ENCODE measurements at regions not wholly inside any gene's neighbourhood (a gene's known extent, or its start where the extent isn't known, plus 50 kb on each side); places are given as distances from the start of the nearest gene placed in this dataset.

DNA sequence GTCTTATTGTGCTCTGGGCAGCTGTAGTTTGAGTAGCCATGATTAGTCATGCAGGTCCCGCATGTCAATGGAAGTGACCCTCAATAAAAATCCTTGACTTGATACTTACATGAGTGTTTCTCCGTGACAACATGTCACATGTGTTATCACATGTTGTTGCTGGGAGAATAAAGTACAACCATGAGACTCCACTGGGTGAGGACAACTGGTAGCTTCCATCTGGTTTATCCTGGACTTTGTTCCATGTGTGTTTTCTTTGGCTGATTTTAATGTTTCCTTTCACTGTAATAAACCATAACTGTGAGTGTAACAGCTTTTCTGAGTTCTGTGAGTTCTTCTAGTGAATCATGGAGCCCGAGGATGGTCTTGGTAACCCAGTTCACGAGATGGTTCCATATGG is 63.1 kb upstream of the NDN start:
- no peak for TF ChIP-seq CTCF (IDR thresholded peaks at IDR 0.05)

DNA sequence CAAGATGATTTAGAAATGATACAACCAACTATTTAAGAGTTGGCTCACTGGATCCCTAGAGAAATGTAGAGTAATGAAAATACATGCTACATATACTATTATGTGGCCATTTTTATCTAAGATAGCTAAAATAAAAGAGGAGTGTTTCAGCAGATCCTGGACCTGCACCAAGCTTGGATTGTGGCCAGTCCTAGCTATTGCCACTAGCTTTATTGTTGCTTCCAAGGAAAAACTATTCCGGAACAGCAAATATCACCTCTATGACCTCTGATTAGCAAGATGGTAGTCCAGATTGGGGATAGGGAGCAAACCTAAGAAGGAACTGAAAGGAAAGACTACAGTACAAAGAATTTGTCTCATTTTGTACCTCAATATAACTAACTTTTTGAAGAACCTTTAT is 63.7 kb upstream of the NDN start:
- no peak for TF ChIP-seq CTCF (IDR thresholded peaks at IDR 0.05)

DNA sequence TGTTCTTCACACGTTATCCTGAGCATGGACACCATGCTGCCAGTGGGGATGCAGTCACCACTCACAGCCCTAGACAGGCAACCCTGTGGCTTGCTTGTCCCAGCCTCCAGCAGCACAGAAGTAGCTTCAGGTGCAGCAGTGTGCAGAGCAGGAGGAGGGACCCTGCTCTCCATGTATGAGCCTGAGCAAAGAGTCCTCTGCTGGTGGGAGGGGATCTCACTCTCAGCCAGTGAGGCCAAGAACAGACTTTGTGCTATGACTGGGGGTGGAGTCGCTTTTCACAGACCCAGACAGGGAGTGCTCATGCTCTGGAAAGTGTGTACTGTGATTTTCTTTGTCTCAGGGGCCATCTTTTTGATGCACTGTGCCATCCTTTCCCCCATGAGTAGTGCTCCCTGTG is 66.1 kb upstream of the NDN start:
- TF ChIP-seq CTCF (IDR thresholded peaks at IDR 0.05), result no peak

DNA sequence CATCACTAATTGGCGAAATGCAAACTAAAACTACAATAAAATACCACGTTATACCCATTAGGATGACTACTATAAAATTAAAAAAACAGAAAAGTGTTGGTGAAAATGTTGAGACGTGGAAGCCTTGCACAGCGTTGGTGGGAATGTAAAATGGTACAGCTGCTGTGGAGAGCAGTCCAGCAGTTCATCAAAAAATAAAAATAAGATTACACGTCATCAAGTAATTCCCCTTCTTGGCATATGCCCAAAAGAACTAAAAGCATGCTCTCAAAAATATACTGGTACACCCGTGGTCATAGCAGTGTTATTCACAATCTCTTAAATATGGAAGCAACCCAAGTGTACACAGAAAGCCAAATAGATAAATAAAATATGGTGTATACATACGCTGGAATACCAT is 71.8 kb upstream of the NDN start:
- TF ChIP-seq CTCF (IDR thresholded peaks at IDR 0.05), result no peak

DNA sequence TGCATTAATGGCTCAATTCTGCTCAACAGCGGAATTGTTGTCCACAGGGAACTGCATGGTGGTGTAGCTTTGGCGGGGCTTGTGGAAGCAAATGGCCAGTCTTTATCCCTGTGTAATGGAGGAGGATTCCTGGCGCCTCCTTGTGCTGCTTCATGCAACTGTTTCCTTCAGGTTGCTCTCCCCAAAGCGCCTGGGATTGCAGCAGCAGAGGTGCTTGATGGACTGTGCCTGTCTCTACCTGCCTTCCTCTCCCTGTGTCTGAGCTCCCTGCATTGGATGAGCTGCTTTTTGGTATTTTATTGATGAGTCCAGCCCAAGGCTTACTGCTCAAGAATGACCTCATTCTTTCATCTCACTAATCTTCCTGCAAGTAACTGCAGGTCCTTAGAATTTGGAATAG is 72.9 kb upstream of the NDN start:
- TF ChIP-seq CTCF (IDR thresholded peaks at IDR 0.05), result 0 out of 2 replicates have a peak, but pooled peaks have one; percentile 10

DNA sequence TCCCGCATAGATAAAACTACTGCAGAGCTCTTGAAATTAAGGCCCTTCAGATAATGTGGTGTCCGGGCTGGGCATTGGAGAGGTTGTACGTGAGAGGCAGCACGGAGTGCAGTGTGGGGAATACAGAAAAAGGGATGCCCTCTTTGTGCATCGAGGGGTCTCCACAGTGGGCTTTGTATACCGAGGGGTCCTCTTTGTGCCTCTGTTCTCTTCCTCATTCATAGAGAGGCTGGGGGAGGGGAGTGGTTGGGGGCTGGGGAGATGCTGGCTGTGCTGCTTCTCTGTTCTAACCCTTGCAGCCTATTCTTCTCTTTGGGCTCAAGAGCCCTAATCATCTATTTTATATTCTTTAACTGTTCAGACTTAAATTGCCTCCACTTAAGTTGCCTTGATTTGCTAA is 74.3 kb upstream of the NDN start:
- TF ChIP-seq CTCF (IDR thresholded peaks at IDR 0.05), result no peak

- TF ChIP-seq CTCF (IDR thresholded peaks at IDR 0.05), result no peak
Measured at GRCh38 chr15:23762026-23762425, 74.9 kb upstream of the NDN start.

- no peak for TF ChIP-seq CTCF (IDR thresholded peaks at IDR 0.05)
Measured at GRCh38 chr15:23763021-23763420, 75.9 kb upstream of the NDN start.
